ENCODE measurements at regions not wholly inside any gene's neighbourhood (a gene's known extent, or its start where the extent isn't known, plus 50 kb on each side); places are given as distances from the start of the nearest gene placed in this dataset.

- intact Hi-C loops (cut with micrococcal nuclease): no loop called here
- Histone ChIP-seq H3K9me3 (replicated peaks; ENCODE audit: control insufficient read depth, insufficient read depth, low read length) (no peaks in the 10 kb centered on the region), H4K20me1 (replicated peaks; ENCODE audit: control insufficient read depth, extremely low read depth, insufficient read depth, low read length) (no peaks in the 10 kb centered on the region), H3K9ac (replicated peaks; ENCODE audit: extremely low read depth, insufficient read depth, low read length) (no peak overlapping the region), H3K79me2 (ENCODE audit: control insufficient read depth, insufficient read depth, low read length) (no peaks in the 10 kb centered on the region), H3K36me3 (ENCODE audit: control insufficient read depth in 2 of 2, extremely low read depth in 1 of 2, insufficient read depth in 2 of 2, low read length in 2 of 2) (no peaks in the 10 kb centered on the region), H3K9me1 (replicated peaks; ENCODE audit: control insufficient read depth, extremely low read depth, insufficient read depth, low read length) (no peaks in the 10 kb centered on the region), H3K27me3 (ENCODE audit: control insufficient read depth in 2 of 2, insufficient read depth in 2 of 2, low read length in 2 of 2) (no peaks in the 10 kb centered on the region), H3K4me1 (ENCODE audit: control insufficient read depth, extremely low read depth, insufficient read depth, low read length) (no peaks in the 10 kb centered on the region), H3K4me2 (ENCODE audit: insufficient read depth, low read length) (no peak overlapping the region), H3K27ac (ENCODE audit: insufficient read depth, low read depth, low read length) (no peak overlapping the region), H2AFZ (ENCODE audit: low read depth, low read length) (no peak overlapping the region), H3K4me3 (replicated peaks in 1 of 3; ENCODE audit: insufficient read depth in 1 of 3, low read depth in 1 of 3, low read length in 3 of 3) (no peak overlapping the region)
- CTCF ChIA-PET: no interaction called here
- POLR2A ChIA-PET: no interaction called here
- no TSS peak for BruUV-seq (replicated peaks)
- dilution Hi-C loops (cut with MboI; ENCODE audit: extremely low pct_ligation_motif_present, low sequenced_read_pairs): no loop called here
- FAIRE-seq (no peak), DNase-seq (ENCODE audit: low read depth, low spot score) (no peak)
- TF ChIP-seq POLR2A (IDR thresholded peaks at IDR 0.05; ENCODE audit: low read depth, low read length) (no peak), POLR2AphosphoS5 (IDR thresholded peaks at IDR 0.05; ENCODE audit: insufficient read depth, low read depth, low read length) (no peak), JUN (IDR thresholded peaks at IDR 0.05; ENCODE audit: borderline replicate concordance, insufficient read depth, insufficient read length, low read depth) (no peak), GATA2 (IDR thresholded peaks at IDR 0.05; ENCODE audit: insufficient read depth, insufficient read length, low read depth, low read length) (no peak), CTCF (IDR thresholded peaks at IDR 0.05; ENCODE audit: extremely low read depth in 1 of 2, insufficient read depth in 1 of 2, low read depth in 1 of 2, low read length in 2 of 2) (no peak), MYC (IDR thresholded peaks at IDR 0.05; ENCODE audit: low read depth, low read length) (no peak), MAX (IDR thresholded peaks at IDR 0.05; ENCODE audit: insufficient read depth, insufficient read length) (no peak), FOS (IDR thresholded peaks at IDR 0.05; ENCODE audit: borderline replicate concordance, insufficient read depth, low read length) (no peak), EZH2 (IDR thresholded peaks at IDR 0.05; ENCODE audit: borderline replicate concordance, low read depth, low read length, severe bottlenecking) (no peak)
These were observed 207.5 kb upstream of the CST7 start for GRCh38 chr20:24741493-24742072.

All from endothelial cell of umbilical vein (primary cell).